RWPE1 (cell line): ENCODE measurements at regions not wholly inside any gene's neighbourhood (a gene's known extent, or its start where the extent isn't known, plus 50 kb on each side); places are given as distances from the start of the nearest gene placed in this dataset.
"Not testable (repeated sequence)": the region's sequence is repeated elsewhere in the genome, so short reads cannot be mapped to it uniquely, and the experiment has no call there.

Experiments used
- CTCF ChIA-PET: fragments of 350-600 bp; sonication (Branson Sonifier 250); formaldehyde crosslinking; extraction: SDS; loops from one replicate; lab custom pipeline; 2021; lab: Yijun Ruan, JAX
- POLR2A ChIA-PET: fragments of 400-600 bp; formaldehyde crosslinking; extraction: SDS; loops from one replicate; lab custom pipeline; 2020; ENCODE audit warnings: antibody characterized with exemption; ENCODE audit not compliant: low non-redundant PET; lab: Yijun Ruan, JAX
- DNase-seq: peaks from one replicate; pipeline ENCODE4 v3.0.0; 2012; ENCODE audit warnings: low spot score
- H3K27ac ChIP-seq: fragments of 450-650 bp; 2 replicates; pipeline ENCODE4 v1.5.1; 2017
- CTCF ChIP-seq: fragments of 450-650 bp; conservative IDR thresholded peaks from 2 replicates; pipeline ENCODE4 v1.5.1; 2017; ENCODE audit warnings: low read depth, mild to moderate bottlenecking

GRCh38 chr15:87656372-87656771 is 600.2 kb downstream of the NTRK3 start:
- no peak for TF ChIP-seq CTCF
- ChIA-PET POLR2A (no interaction called here), CTCF (no interaction called here)
- DNase-seq, result no peak
- H3K27ac ChIP-seq, result no peak overlapping the region

- ChIA-PET POLR2A (no interaction called here), CTCF (no interaction called here)
- no peak for DNase-seq
- no peak overlapping the region for H3K27ac ChIP-seq
- TF ChIP-seq CTCF, result no peak
Observed at GRCh38 chr15:87653646-87654045, 602.9 kb downstream of the NTRK3 start.

- TF ChIP-seq CTCF, result no peak
- ChIA-PET POLR2A (no interaction called here), CTCF (interaction anchor here (0.6 kb wide), 1 partner anchor 787 kb away, joined by 3 read pairs; no protein-coding TSS in a partner anchor)
- H3K27ac ChIP-seq, result no peak overlapping the region
- DNase-seq, result no peak
Observed at GRCh38 chr15:87649175-87649574, 607.4 kb downstream of the NTRK3 start.

- no peak for TF ChIP-seq CTCF
- H3K27ac ChIP-seq, result no peak overlapping the region
- no peak for DNase-seq
- ChIA-PET POLR2A (no interaction called here), CTCF (interaction anchor here (0.7 kb wide), 1 partner anchor 257 kb away, joined by 3 read pairs; no protein-coding TSS in a partner anchor)
Observed at GRCh38 chr15:87648278-87648677, 608.3 kb downstream of the NTRK3 start.

- no peak for TF ChIP-seq CTCF
- ChIA-PET CTCF (no interaction called here), POLR2A (no interaction called here)
- DNase-seq, result no peak
- no peak overlapping the region for H3K27ac ChIP-seq
Observed at GRCh38 chr15:87645723-87646122, 610.8 kb downstream of the NTRK3 start.

GRCh38 chr15:87642997-87643396 is 613.5 kb downstream of the NTRK3 start:
- POLR2A ChIA-PET, DNase-seq, CTCF ChIA-PET: not testable (repeated sequence)

GRCh38 chr15:87639305-87640011 is 617.1 kb downstream of the NTRK3 start:
- TF ChIP-seq CTCF, result no peak
- CTCF ChIA-PET, result interaction anchor here (0.7 kb wide), 1 partner anchor 781 kb away, joined by 3 read pairs; no protein-coding TSS in a partner anchor
- POLR2A ChIA-PET, result no interaction called here
- no peak for DNase-seq
- H3K27ac ChIP-seq, result no peak overlapping the region

More at GRCh38 chr15:87642997-87643396, 613.5 kb downstream of the NTRK3 start:
- not testable (repeated sequence) for H3K27ac ChIP-seq
